ENCODE measurements at regions not wholly inside any gene's neighbourhood (a gene's known extent, or its start where the extent isn't known, plus 50 kb on each side); places are given as distances from the start of the nearest gene placed in this dataset.

DNA sequence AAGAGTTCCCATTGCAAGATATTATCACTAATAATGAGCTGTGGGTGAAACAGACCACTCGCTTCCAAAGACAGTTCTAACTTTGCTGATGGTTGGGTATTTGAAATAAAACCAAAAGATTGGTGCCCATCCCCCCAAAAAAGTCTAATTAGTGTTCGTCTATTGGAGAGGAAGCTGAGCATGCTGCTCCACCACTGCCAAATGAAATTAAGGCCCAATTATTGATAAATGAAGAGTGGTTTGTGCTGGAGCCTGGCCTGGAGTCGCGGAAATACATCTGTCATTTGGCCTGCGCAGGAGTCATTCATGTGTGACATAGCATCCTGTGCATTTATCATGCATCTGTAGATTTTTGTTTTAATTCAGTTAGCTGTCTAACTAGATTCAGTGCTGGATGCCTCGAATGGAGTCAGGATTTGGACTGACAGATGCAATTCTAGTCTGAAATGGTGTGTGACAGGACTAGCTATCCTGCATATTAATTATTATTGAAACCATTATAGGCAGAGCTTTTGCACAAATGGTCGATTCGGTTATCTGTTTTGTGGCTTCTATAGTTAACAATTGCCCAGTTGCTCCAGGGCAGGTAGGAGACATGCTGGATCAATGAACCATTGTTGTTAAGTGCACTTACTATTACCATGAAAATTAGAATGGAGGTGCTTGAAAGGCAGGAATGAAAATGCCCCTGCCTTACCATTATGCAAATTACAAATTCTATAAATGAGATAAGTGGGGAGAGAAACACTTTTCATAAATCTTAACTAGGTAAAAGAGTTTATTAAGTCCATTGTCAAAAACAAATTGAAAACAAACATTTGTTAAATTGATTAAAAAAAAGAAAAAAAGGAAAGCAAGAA, 450.4 kb upstream of the TCF4 start:
- TF ChIP-seq, protein P1, sequence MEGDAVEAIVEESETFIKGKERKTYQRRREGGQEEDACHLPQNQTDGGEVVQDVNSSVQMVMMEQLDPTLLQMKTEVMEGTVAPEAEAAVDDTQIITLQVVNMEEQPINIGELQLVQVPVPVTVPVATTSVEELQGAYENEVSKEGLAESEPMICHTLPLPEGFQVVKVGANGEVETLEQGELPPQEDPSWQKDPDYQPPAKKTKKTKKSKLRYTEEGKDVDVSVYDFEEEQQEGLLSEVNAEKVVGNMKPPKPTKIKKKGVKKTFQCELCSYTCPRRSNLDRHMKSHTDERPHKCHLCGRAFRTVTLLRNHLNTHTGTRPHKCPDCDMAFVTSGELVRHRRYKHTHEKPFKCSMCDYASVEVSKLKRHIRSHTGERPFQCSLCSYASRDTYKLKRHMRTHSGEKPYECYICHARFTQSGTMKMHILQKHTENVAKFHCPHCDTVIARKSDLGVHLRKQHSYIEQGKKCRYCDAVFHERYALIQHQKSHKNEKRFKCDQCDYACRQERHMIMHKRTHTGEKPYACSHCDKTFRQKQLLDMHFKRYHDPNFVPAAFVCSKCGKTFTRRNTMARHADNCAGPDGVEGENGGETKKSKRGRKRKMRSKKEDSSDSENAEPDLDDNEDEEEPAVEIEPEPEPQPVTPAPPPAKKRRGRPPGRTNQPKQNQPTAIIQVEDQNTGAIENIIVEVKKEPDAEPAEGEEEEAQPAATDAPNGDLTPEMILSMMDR (IDR thresholded peaks at IDR 0.05) = no peak
- no peak for TF ChIP-seq POLR2A (IDR thresholded peaks at IDR 0.05)
